ENCODE measurements at regions not wholly inside any gene's neighbourhood (a gene's known extent, or its start where the extent isn't known, plus 50 kb on each side); places are given as distances from the start of the nearest gene placed in this dataset.

- H3K27me3 ChIP-seq (ENCODE audit: insufficient read depth, poor library complexity, severe bottlenecking), result no peaks in the 10 kb centered on the region
- no peak overlapping the region for H3K27ac ChIP-seq (ENCODE audit: poor library complexity, severe bottlenecking)
- no peak for ATAC-seq (ENCODE audit: low read depth)
- H3K36me3 ChIP-seq (ENCODE audit: low read depth), result no peaks in the 10 kb centered on the region
- TF ChIP-seq CTCF (IDR thresholded peaks at IDR 0.05; ENCODE audit: poor library complexity, severe bottlenecking), result no peak
- no peaks in the 10 kb centered on the region for H3K4me1 ChIP-seq (ENCODE audit: insufficient read depth, poor library complexity, severe bottlenecking)
- DNase-seq (ENCODE audit: low spot score), result no peak
- H3K4me3 ChIP-seq (ENCODE audit: severe bottlenecking), result no peak overlapping the region
- no peaks in the 10 kb centered on the region for H3K9me3 ChIP-seq (ENCODE audit: severe bottlenecking)
Measured at GRCh38 chr18:57956491-57956890, 87.5 kb upstream of the NEDD4L start.

- Histone ChIP-seq H3K27ac (ENCODE audit: poor library complexity, severe bottlenecking) (no peak overlapping the region), H3K4me1 (ENCODE audit: insufficient read depth, poor library complexity, severe bottlenecking) (no peaks in the 10 kb centered on the region), H3K9me3 (ENCODE audit: severe bottlenecking) (no peaks in the 10 kb centered on the region), H3K4me3 (ENCODE audit: severe bottlenecking) (no peak overlapping the region), H3K36me3 (ENCODE audit: low read depth) (no peaks in the 10 kb centered on the region), H3K27me3 (ENCODE audit: insufficient read depth, poor library complexity, severe bottlenecking) (no peaks in the 10 kb centered on the region)
- DNase-seq (ENCODE audit: low spot score) (no peak), ATAC-seq (ENCODE audit: low read depth) (no peak)
- no peak for TF ChIP-seq CTCF (IDR thresholded peaks at IDR 0.05; ENCODE audit: poor library complexity, severe bottlenecking)
Measured at GRCh38 chr18:57954935-57955334, 89.1 kb upstream of the NEDD4L start.

GRCh38 chr18:57953883-57954282 lies 90.1 kb upstream of the NEDD4L start:
- ATAC-seq (ENCODE audit: low read depth), result no peak
- Histone ChIP-seq H3K27me3 (ENCODE audit: insufficient read depth, poor library complexity, severe bottlenecking) (no peaks in the 10 kb centered on the region), H3K9me3 (ENCODE audit: severe bottlenecking) (no peaks in the 10 kb centered on the region), H3K4me1 (ENCODE audit: insufficient read depth, poor library complexity, severe bottlenecking) (no peaks in the 10 kb centered on the region), H3K36me3 (ENCODE audit: low read depth) (no peaks in the 10 kb centered on the region), H3K27ac (ENCODE audit: poor library complexity, severe bottlenecking) (no peak overlapping the region), H3K4me3 (ENCODE audit: severe bottlenecking) (no peak overlapping the region)
- TF ChIP-seq CTCF (IDR thresholded peaks at IDR 0.05; ENCODE audit: poor library complexity, severe bottlenecking), result no peak
- DNase-seq (ENCODE audit: low spot score), result no peak

GRCh38 chr18:57951999-57952774 lies 91.8 kb upstream of the NEDD4L start:
- DNase-seq (ENCODE audit: low spot score) (no peak), ATAC-seq (ENCODE audit: low read depth) (no peak)
- TF ChIP-seq CTCF (IDR thresholded peaks at IDR 0.05; ENCODE audit: poor library complexity, severe bottlenecking), result no peak
- Histone ChIP-seq H3K4me1 (ENCODE audit: insufficient read depth, poor library complexity, severe bottlenecking) (peaks cover 5% of the 10 kb centered on the region), H3K9me3 (ENCODE audit: severe bottlenecking) (no peaks in the 10 kb centered on the region), H3K4me3 (ENCODE audit: severe bottlenecking) (no peak overlapping the region), H3K27ac (ENCODE audit: poor library complexity, severe bottlenecking) (no peak overlapping the region), H3K27me3 (ENCODE audit: insufficient read depth, poor library complexity, severe bottlenecking) (no peaks in the 10 kb centered on the region), H3K36me3 (ENCODE audit: low read depth) (no peaks in the 10 kb centered on the region)

- no peaks in the 10 kb centered on the region for H3K36me3 ChIP-seq (ENCODE audit: low read depth)
- H3K27ac ChIP-seq (ENCODE audit: poor library complexity, severe bottlenecking), result no peak overlapping the region
- TF ChIP-seq CTCF (IDR thresholded peaks at IDR 0.05; ENCODE audit: poor library complexity, severe bottlenecking), result no peak
- no peaks in the 10 kb centered on the region for H3K27me3 ChIP-seq (ENCODE audit: insufficient read depth, poor library complexity, severe bottlenecking)
- ATAC-seq (ENCODE audit: low read depth) (0 out of 3 replicates have a peak, but pooled peaks have one; percentile 22), DNase-seq (ENCODE audit: low spot score) (no peak)
- no peaks in the 10 kb centered on the region for H3K9me3 ChIP-seq (ENCODE audit: severe bottlenecking)
- no peak overlapping the region for H3K4me3 ChIP-seq (ENCODE audit: severe bottlenecking)
- peaks cover 9% of the 10 kb centered on the region for H3K4me1 ChIP-seq (ENCODE audit: insufficient read depth, poor library complexity, severe bottlenecking)
Measured at GRCh38 chr18:57951117-57951796, 92.8 kb upstream of the NEDD4L start.
